DMS 273 (cell line): ENCODE measurements at regions not wholly inside any gene's neighbourhood (a gene's known extent, or its start where the extent isn't known, plus 50 kb on each side); places are given as distances from the start of the nearest gene placed in this dataset.
A peak's percentile ranks its signal among the peaks of the same experiment; 100 is the strongest.

ENCODE experiments used
- DNase-seq: peaks from one replicate; lab custom pipeline; 2025; ENCODE audit not compliant: unreplicated experiment; lab: John Stamatoyannopoulos, UW

- peak; percentile 23 for DNase-seq
These were observed 64.6 kb upstream of the BCAR3 start for GRCh38 chr1:93746021-93746812.

GRCh38 chr1:93744299-93744988 lies 62.8 kb upstream of the BCAR3 start:
- DNase-seq, result no peak

GRCh38 chr1:93743465-93743864 lies 61.8 kb upstream of the BCAR3 start:
- DNase-seq, result no peak

GRCh38 chr1:93740601-93741031 lies 59.0 kb upstream of the BCAR3 start:
- no peak for DNase-seq

DNA sequence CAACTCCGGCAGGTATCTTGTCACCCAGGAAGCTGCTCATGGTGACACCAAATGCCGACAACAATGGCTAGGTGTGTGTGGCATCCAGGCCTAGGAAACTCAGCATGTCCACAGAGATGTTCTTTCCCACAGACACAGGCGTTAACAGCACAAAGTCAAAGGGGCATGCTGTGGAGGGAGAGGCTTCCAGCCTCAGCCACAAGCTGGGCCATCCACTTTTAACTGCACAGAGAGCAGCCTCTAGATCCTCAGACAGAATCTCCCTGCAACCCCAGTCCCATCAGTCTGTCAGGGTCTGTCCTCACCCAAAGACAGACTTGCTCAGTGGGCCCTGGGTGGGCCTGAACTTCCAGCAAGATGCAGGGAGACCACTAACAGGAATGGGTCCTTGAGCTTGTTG lies 58.5 kb upstream of the BCAR3 start:
- no peak for DNase-seq

GRCh38 chr1:93739472-93739871 lies 57.8 kb upstream of the BCAR3 start:
- no peak for DNase-seq

- no peak for DNase-seq
These were observed 57.3 kb upstream of the BCAR3 start for GRCh38 chr1:93738926-93739325.

GRCh38 chr1:93738075-93738622 lies 56.5 kb upstream of the BCAR3 start:
- DNase-seq, result no peak

DNA sequence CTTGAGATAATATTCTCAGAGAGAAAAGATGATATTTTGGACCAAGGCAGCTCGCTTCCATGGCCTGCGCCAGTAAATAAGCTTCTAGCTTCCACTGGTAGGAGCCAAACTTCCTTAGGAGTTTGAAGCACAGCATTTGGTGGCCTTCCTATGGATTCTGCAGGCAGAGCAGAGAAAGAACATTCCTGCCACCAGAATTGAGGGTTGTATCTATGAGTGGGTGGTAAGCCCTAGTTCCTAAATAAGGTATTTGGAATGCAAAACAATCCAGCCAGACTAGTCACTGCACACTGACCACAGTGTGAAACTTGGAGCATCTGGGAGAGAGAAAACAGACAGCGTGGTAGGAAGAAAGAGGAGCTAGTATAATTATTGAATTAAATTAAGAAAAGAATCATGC lies 54.1 kb upstream of the BCAR3 start:
- DNase-seq, result no peak

DNA sequence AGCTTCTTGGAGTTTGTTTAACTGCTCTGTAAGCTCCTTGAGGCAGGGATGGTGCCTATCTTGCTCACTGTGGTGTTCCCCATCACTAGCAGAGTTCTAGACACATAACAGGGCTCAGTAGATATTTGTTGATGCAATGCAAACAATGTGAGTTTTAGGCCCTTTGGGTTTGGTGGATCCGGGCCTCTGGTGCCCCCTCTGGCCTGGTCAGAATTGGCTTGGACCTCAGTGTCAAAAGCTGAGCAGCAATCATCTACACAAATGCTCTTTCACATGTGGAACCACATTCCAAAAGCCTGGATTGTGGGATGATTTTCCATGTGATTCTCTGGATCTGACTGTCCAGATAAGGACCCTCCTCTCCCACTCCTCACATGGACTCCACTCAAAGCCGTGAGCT lies 53.4 kb upstream of the BCAR3 start:
- peak; percentile 7 for DNase-seq

- no peak for DNase-seq
These were observed 51.7 kb upstream of the BCAR3 start for GRCh38 chr1:93733340-93733739.

DNA sequence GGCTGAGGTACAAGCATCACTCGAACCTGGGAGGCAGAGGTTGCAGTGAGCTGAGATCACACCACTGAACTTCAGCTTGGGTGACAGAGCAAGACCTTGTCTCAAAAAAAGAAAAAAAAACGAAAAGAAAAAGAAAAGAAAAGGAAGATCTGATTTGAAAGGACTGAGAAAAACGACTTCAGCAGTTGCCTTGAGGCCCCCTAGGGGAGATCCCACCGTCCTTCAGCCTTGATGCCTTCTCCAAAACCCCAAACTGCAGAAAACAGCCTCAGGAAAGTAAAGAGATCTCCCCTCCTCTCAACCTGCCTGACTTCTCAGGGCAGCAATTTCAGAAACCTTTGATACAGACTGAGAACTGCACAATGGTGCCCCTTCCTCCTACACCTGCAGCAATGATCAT lies 50.9 kb upstream of the BCAR3 start:
- DNase-seq, result peak; percentile 7
